ENCODE measurements at regions not wholly inside any gene's neighbourhood (a gene's known extent, or its start where the extent isn't known, plus 50 kb on each side); places are given as distances from the start of the nearest gene placed in this dataset.

- no peaks in the 10 kb centered on the region for H3K36me3 ChIP-seq (ENCODE audit: insufficient read depth)
- Mint-ChIP-seq H3K4me1 (peaks cover 3% of the 10 kb centered on the region), H3K27ac (no peak overlapping the region; the same call in 1 of the 2 replicates), H3K36me3 (ENCODE audit: low read depth) (no peaks in the 10 kb centered on the region), H3K4me3 (no peak overlapping the region), H3K27me3 (ENCODE audit: insufficient read depth, low read depth, poor library complexity) (no peaks in the 10 kb centered on the region), H3K9me3 (no peaks in the 10 kb centered on the region)
- no peak overlapping the region for H3K4me2 ChIP-seq
- no peak for TF ChIP-seq REST (IDR thresholded peaks at IDR 0.05; ENCODE audit: unreplicated experiment)
- no peak for TF ChIP-seq NANOG (IDR thresholded peaks at IDR 0.05; ENCODE audit: borderline replicate concordance)
- TF ChIP-seq, protein P1, sequence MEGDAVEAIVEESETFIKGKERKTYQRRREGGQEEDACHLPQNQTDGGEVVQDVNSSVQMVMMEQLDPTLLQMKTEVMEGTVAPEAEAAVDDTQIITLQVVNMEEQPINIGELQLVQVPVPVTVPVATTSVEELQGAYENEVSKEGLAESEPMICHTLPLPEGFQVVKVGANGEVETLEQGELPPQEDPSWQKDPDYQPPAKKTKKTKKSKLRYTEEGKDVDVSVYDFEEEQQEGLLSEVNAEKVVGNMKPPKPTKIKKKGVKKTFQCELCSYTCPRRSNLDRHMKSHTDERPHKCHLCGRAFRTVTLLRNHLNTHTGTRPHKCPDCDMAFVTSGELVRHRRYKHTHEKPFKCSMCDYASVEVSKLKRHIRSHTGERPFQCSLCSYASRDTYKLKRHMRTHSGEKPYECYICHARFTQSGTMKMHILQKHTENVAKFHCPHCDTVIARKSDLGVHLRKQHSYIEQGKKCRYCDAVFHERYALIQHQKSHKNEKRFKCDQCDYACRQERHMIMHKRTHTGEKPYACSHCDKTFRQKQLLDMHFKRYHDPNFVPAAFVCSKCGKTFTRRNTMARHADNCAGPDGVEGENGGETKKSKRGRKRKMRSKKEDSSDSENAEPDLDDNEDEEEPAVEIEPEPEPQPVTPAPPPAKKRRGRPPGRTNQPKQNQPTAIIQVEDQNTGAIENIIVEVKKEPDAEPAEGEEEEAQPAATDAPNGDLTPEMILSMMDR (conservative IDR thresholded peaks at IDR 0.05; ENCODE audit: low read depth in 2 of 2) = no peak
- no peak for TF ChIP-seq STAT1 (IDR thresholded peaks at IDR 0.05; ENCODE audit: unreplicated experiment)
- DNase-seq (ENCODE audit: low spot score) (no peak), ATAC-seq (no peak)
- peaks cover 5% of the 10 kb centered on the region; the same call in 1 of the 2 replicates for H3K4me1 ChIP-seq (ENCODE audit: insufficient read depth)
- no peak overlapping the region for H3K4me3 ChIP-seq
- H3F3A ChIP-seq (replicated peaks; ENCODE audit: low read depth) = no peaks in the 10 kb centered on the region
- H2AFZ ChIP-seq = no peak overlapping the region
- no peaks in the 10 kb centered on the region for H3K27me3 ChIP-seq (ENCODE audit: insufficient read depth)
- H3K9me2 ChIP-seq (ENCODE audit: insufficient read depth) = no peaks in the 10 kb centered on the region
- no peaks in the 10 kb centered on the region for H4K20me1 ChIP-seq (replicated peaks; ENCODE audit: insufficient read depth)
- H3K79me2 ChIP-seq (replicated peaks; ENCODE audit: insufficient read depth) = no peaks in the 10 kb centered on the region
- H3K27ac ChIP-seq (ENCODE audit: low read depth) = no peak overlapping the region
These were observed 563.4 kb downstream of the TUSC7 start for GRCh38 chr3:117272876-117273523.

DNA sequence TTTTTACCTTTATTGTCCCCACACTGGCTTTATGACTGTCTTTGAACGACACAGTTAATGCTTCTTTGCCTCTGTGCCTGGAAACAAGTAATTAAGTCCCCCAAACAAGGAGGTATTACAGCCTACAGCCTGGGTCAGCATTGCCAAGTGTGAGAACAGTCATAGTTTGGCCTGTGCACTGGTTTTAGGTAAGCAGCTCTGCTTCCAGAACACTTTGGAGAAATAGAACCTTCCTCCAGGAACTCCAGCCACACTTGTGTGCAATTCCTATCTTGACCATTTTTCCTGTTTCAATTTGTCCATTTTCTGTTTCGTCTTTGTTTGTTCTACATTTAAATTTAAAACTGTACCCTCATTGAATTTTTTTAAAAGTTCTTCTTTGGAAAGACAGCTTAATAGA lies 568.2 kb downstream of the TUSC7 start:
- no peaks in the 10 kb centered on the region for H3F3A ChIP-seq (replicated peaks; ENCODE audit: low read depth)
- Mint-ChIP-seq H3K27me3 (ENCODE audit: insufficient read depth, low read depth, poor library complexity) (no peaks in the 10 kb centered on the region), H3K27ac (no peak overlapping the region), H3K36me3 (ENCODE audit: low read depth) (no peaks in the 10 kb centered on the region), H3K9me3 (no peaks in the 10 kb centered on the region), H3K4me1 (peaks cover 8% of the 10 kb centered on the region), H3K4me3 (no peak overlapping the region)
- TF ChIP-seq ZNF331 (CRISPR knock-in tag; IDR thresholded peaks at IDR 0.05; ENCODE audit: low read depth) (no peak), ZNF114 (CRISPR knock-in tag; IDR thresholded peaks at IDR 0.05) (no peak), NANOG (IDR thresholded peaks at IDR 0.05; ENCODE audit: borderline replicate concordance) (no peak), JUNB (IDR thresholded peaks at IDR 0.05; ENCODE audit: unreplicated experiment) (no peak), STAT1 (IDR thresholded peaks at IDR 0.05; ENCODE audit: unreplicated experiment) (no peak), EZH2phosphoT487 (IDR thresholded peaks at IDR 0.05; ENCODE audit: unreplicated experiment) (no peak), ZNF462 (CRISPR knock-in tag; IDR thresholded peaks at IDR 0.05) (no peak)
- DNase-seq (ENCODE audit: low spot score) (peak; percentile 8), ATAC-seq (peak; percentile 29; the same call in 1 of the 3 replicates)
- no peaks in the 10 kb centered on the region for H3K79me2 ChIP-seq (replicated peaks; ENCODE audit: insufficient read depth)
- H3K36me3 ChIP-seq (ENCODE audit: insufficient read depth) = no peaks in the 10 kb centered on the region
- H3K4me3 ChIP-seq = no peak overlapping the region
- H4K20me1 ChIP-seq (replicated peaks; ENCODE audit: insufficient read depth) = no peaks in the 10 kb centered on the region
- no peak overlapping the region for H3K27ac ChIP-seq (ENCODE audit: low read depth)
- no peak overlapping the region for H3K4me2 ChIP-seq
- no peaks in the 10 kb centered on the region for H3K9me2 ChIP-seq (ENCODE audit: insufficient read depth)
- peaks cover 5% of the 10 kb centered on the region; the same call in 1 of the 2 replicates for H3K4me1 ChIP-seq (ENCODE audit: insufficient read depth)
- H2AFZ ChIP-seq = 0 out of 2 replicates have a peak overlapping the region, but pooled peaks have one; percentile 10
- no peaks in the 10 kb centered on the region for H3K27me3 ChIP-seq (ENCODE audit: insufficient read depth)

Measured in GM23338 (cell line).